H9 (cell line): ENCODE measurements at regions not wholly inside any gene's neighbourhood (a gene's known extent, or its start where the extent isn't known, plus 50 kb on each side); places are given as distances from the start of the nearest gene placed in this dataset.

ENCODE experiments used
- DNase-seq: peaks from one replicate; pipeline ENCODE4 v3.0.0-alpha.2; 2017
- H2AFZ ChIP-seq: one replicate; pipeline ENCODE4 v1.6.1; 2013; ENCODE audit warnings: mild to moderate bottlenecking, low read length, control low read depth, moderate library complexity
- H2AK5ac ChIP-seq: 2 replicates; pipeline ENCODE4 v1.6.1; 2013; ENCODE audit warnings: low read length, control low read depth, mixed read lengths; ENCODE audit not compliant: insufficient read length
- H2BK120ac ChIP-seq: one replicate; pipeline ENCODE4 v1.6.1; 2013; ENCODE audit warnings: low read depth, mild to moderate bottlenecking, low read length, control low read depth, inconsistent platforms; ENCODE audit not compliant: poor library complexity, severe bottlenecking
- H2BK12ac ChIP-seq: 2 replicates; pipeline ENCODE4 v1.6.1; 2013; ENCODE audit warnings: low read length, control low read depth, mixed read lengths, low read depth; ENCODE audit not compliant: insufficient read length
- H2BK15ac ChIP-seq: 2 replicates; pipeline ENCODE4 v1.6.1; 2013; ENCODE audit warnings: low read depth, low read length, control low read depth
- H2BK20ac ChIP-seq: one replicate; pipeline ENCODE4 v1.6.1; 2013; ENCODE audit warnings: low read depth, mild to moderate bottlenecking, low read length, control low read depth, inconsistent platforms; ENCODE audit not compliant: poor library complexity, severe bottlenecking
- H2BK5ac ChIP-seq: 2 replicates; pipeline ENCODE4 v1.6.1; 2013; ENCODE audit warnings: low read length, control low read depth, mixed read lengths; ENCODE audit not compliant: insufficient read length
- H3K14ac ChIP-seq: 2 replicates; pipeline ENCODE4 v1.6.1; 2013; ENCODE audit warnings: low read length, control low read depth; ENCODE audit not compliant: insufficient read depth
- H3K18ac ChIP-seq: 2 replicates; pipeline ENCODE4 v1.6.1; 2013; ENCODE audit warnings: low read depth, mild to moderate bottlenecking, mixed read lengths, low read length, control low read depth; ENCODE audit not compliant: insufficient read length
- H3K23ac ChIP-seq: 2 replicates; pipeline ENCODE4 v1.6.1; 2013; ENCODE audit warnings: low read length, control low read depth, mixed read lengths, low read depth; ENCODE audit not compliant: insufficient read length
- H3K23me2 ChIP-seq: 2 replicates; pipeline ENCODE4 v1.6.1; 2013; ENCODE audit warnings: low read depth, mild to moderate bottlenecking, mixed read lengths, low read length, control low read depth; ENCODE audit not compliant: insufficient read length, poor library complexity, severe bottlenecking
- H3K27ac ChIP-seq: 2 replicates; pipeline ENCODE4 v1.5.1; 2013; ENCODE audit warnings: low read length, control low read depth, mixed read lengths, low read depth; ENCODE audit not compliant: insufficient read length
- H3K27me3 ChIP-seq: 2 replicates; pipeline ENCODE4 v1.6.1; 2013; ENCODE audit warnings: low read length, control low read depth, inconsistent platforms; ENCODE audit not compliant: insufficient read depth
- H3K4ac ChIP-seq: 2 replicates; pipeline ENCODE4 v1.6.1; 2013; ENCODE audit warnings: low read depth, mild to moderate bottlenecking, control low read depth, inconsistent platforms, low read length, moderate library complexity
- H3K4me1 ChIP-seq: 2 replicates; pipeline ENCODE4 v1.6.1; 2013; ENCODE audit warnings: low read length, control low read depth, inconsistent platforms; ENCODE audit not compliant: insufficient read depth
- H3K4me2 ChIP-seq: 2 replicates; pipeline ENCODE4 v1.6.1; 2013; ENCODE audit warnings: low read length, control low read depth, mixed read lengths; ENCODE audit not compliant: insufficient read length, insufficient read depth
- H3K56ac ChIP-seq: 2 replicates; pipeline ENCODE4 v1.6.1; 2013; ENCODE audit warnings: low read depth, mild to moderate bottlenecking, mixed read lengths, low read length, control low read depth; ENCODE audit not compliant: insufficient read length
- H3K79me1 ChIP-seq: 2 replicates; pipeline ENCODE4 v1.6.1; 2013; ENCODE audit warnings: low read depth, mild to moderate bottlenecking, moderate library complexity, low read length, control low read depth, inconsistent platforms; ENCODE audit not compliant: insufficient read depth, poor library complexity, severe bottlenecking
- H3K79me2 ChIP-seq: 2 replicates; pipeline ENCODE4 v1.6.1; 2013; ENCODE audit warnings: low read length, control low read depth, inconsistent platforms; ENCODE audit not compliant: insufficient read depth
- H3K9ac ChIP-seq: 2 replicates; pipeline ENCODE4 v1.6.1; 2013; ENCODE audit warnings: low read length, control low read depth, mixed read lengths; ENCODE audit not compliant: insufficient read length; ENCODE audit errors: extremely low read depth
- H3K9me3 ChIP-seq: one replicate; pipeline ENCODE4 v1.6.1; 2013; ENCODE audit warnings: low read depth, low read length, inconsistent platforms; ENCODE audit not compliant: control insufficient read depth
- H3T11ph ChIP-seq: one replicate; pipeline ENCODE4 v1.6.1; 2013; ENCODE audit warnings: mild to moderate bottlenecking, low read length, control low read depth, inconsistent platforms
- H4K20me1 ChIP-seq: one replicate; pipeline ENCODE4 v1.6.1; 2013; ENCODE audit not compliant: control insufficient read depth, insufficient read length, insufficient read depth
- H4K5ac ChIP-seq: 2 replicates; pipeline ENCODE4 v1.6.1; 2013; ENCODE audit warnings: low read depth, mild to moderate bottlenecking, mixed read lengths, low read length, control low read depth; ENCODE audit not compliant: insufficient read length
- H4K8ac ChIP-seq: replicated peaks from 2 replicates; pipeline ENCODE4 v1.6.1; 2013; ENCODE audit warnings: low read length, control low read depth, mixed read lengths, low read depth; ENCODE audit not compliant: insufficient read length
- H4K91ac ChIP-seq: 2 replicates; pipeline ENCODE4 v1.6.1; 2013; ENCODE audit warnings: low read depth, mild to moderate bottlenecking, moderate library complexity, mixed read lengths, low read length, control low read depth; ENCODE audit not compliant: insufficient read length
- H3K27ac Mint-ChIP-seq, 3 experiments: 2 replicates in 2 of 3; 3 replicates in 1 of 3; pipeline ENCODE4 v1.8.0; 2020 to 2021; ENCODE audit warnings: mixed read lengths in 3 of 3, mild to moderate bottlenecking in 1 of 3, moderate library complexity in 1 of 3
- H3K27me3 Mint-ChIP-seq: 2 replicates; pipeline ENCODE4 v1.8.0; 2021; ENCODE audit warnings: low read depth, mild to moderate bottlenecking, moderate library complexity, mixed read lengths
- H3K36me3 Mint-ChIP-seq, 3 experiments: 2 replicates in 2 of 3; 3 replicates in 1 of 3; pipeline ENCODE4 v1.8.0; 2020 to 2021; ENCODE audit warnings: low read depth in 3 of 3, mixed read lengths in 3 of 3; ENCODE audit not compliant: insufficient read depth in 1 of 3
- H3K4me1 Mint-ChIP-seq, 2 experiments: 2 replicates each; pipeline ENCODE4 v1.8.0; 2020; ENCODE audit warnings: mixed read lengths in 2 of 2
- H3K4me3 Mint-ChIP-seq, 2 experiments: 2 replicates in 1 of 2; 3 replicates in 1 of 2; pipeline ENCODE4 v1.8.0; 2020 to 2021; ENCODE audit warnings: mild to moderate bottlenecking in 2 of 2, mixed read lengths in 2 of 2, moderate library complexity in 1 of 2
- H3K9me3 Mint-ChIP-seq, 2 experiments: 2 replicates in 1 of 2; 3 replicates in 1 of 2; pipeline ENCODE4 v1.8.0; 2020; ENCODE audit warnings: mild to moderate bottlenecking in 2 of 2, mixed read lengths in 2 of 2, moderate library complexity in 1 of 2
- CTCF ChIP-seq: fragments of 200-600 bp; sonication (generic); conservative IDR thresholded peaks from 3 replicates; pipeline ENCODE4 v1.8.0; 2021; ENCODE audit warnings: antibody characterized with exemption, mild to moderate bottlenecking
- WGBS: extraction: QIAGEN DNeasy Blood & Tissue Kit; methylation state at CpG from one replicate; pipeline ENCODE4 v1.1.7; 2013; ENCODE audit warnings: missing lambda C conversion rate, low lambda C conversion rate, mixed read lengths; ENCODE audit not compliant: insufficient read length; ENCODE audit errors: extremely low coverage; 5-methylcytosine and 5-hydroxymethylcytosine counted together

GRCh38 chr13:30827578-30827925 is 78.5 kb upstream of the MEDAG start:
- Mint-ChIP-seq H3K27ac (0 out of 7 replicates have a peak overlapping the region, but pooled peaks of 1 of the 3 experiments have one; percentile 28), H3K27me3 (peaks cover 72% of the 10 kb centered on the region), H3K9me3 (peaks cover 0 to 3% of the 10 kb centered on the region in 2 experiments; a peak in 1 of 5 replicates), H3K4me1 (peaks cover 14 to 18% of the 10 kb centered on the region in 2 experiments), H3K36me3 (peaks cover 0 to 5% (median 0%) of the 10 kb centered on the region in 3 experiments; a peak in 1 of 7 replicates), H3K4me3 (no peak overlapping the region)
- Histone ChIP-seq H2BK120ac (no peak overlapping the region), H4K20me1 (no peaks in the 10 kb centered on the region), H3K9me3 (no peaks in the 10 kb centered on the region), H3K27me3 (peaks cover 3% of the 10 kb centered on the region; the same call in 1 of the 2 replicates), H3K14ac (no peak overlapping the region), H3K23ac (no peak overlapping the region), H3K23me2 (no peaks in the 10 kb centered on the region), H2AK5ac (no peak overlapping the region), H4K91ac (no peak overlapping the region), H3K79me1 (no peaks in the 10 kb centered on the region), H2BK20ac (no peak overlapping the region), H4K8ac (no peak overlapping the region), H3K27ac (no peak overlapping the region), H3K56ac (no peak overlapping the region), H3K4ac (no peak overlapping the region), H3K4me2 (no peak overlapping the region), H3K79me2 (no peaks in the 10 kb centered on the region), H2AFZ (no peak overlapping the region), H3K18ac (no peak overlapping the region), H3T11ph (no peak overlapping the region), H3K4me1 (no peaks in the 10 kb centered on the region), H2BK15ac (no peak overlapping the region), H4K5ac (no peak overlapping the region), H2BK12ac (no peak overlapping the region), H3K9ac (no peak overlapping the region), H2BK5ac (no peak overlapping the region)
- WGBS: no CpG with 5 or more reads among the region's 3 CpGs
- DNase-seq: no peak
- no peak for TF ChIP-seq CTCF
